ENCODE measurements at regions not wholly inside any gene's neighbourhood (a gene's known extent, or its start where the extent isn't known, plus 50 kb on each side); places are given as distances from the start of the nearest gene placed in this dataset.
"Not testable (repeated sequence)": the region's sequence is repeated elsewhere in the genome, so short reads cannot be mapped to it uniquely, and the experiment has no call there.

GRCh38 chr3:87503900-87504498 is 227.6 kb upstream of the POU1F1 start:
- DNase-seq (ENCODE audit: low spot score) (peak; percentile 54), FAIRE-seq (no peak)

GRCh38 chr3:87501076-87501475 is 224.7 kb upstream of the POU1F1 start:
- no peak for DNase-seq (ENCODE audit: low spot score)
- FAIRE-seq: no peak

- no peak for DNase-seq (ENCODE audit: low spot score)
- FAIRE-seq: no peak
Observed at GRCh38 chr3:87498358-87499080, 222.1 kb upstream of the POU1F1 start.

DNA sequence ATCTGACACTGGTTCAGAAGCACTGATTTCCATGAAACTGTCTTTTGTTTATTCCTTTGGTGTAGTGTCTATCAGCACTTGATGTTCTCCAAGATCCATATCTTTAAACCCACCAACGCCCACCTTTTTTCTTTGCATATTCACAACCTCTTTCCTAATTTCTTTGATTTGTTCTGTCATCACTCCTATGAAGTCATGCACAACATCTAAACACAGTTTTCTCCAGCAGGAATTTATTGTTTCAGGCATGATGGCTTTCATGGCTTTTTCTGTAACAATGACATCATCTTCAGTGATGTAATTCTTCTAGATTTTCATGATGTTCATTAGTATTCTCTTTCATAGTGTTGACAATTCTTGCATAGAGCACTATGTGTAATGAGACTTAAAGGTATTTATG is 219.6 kb upstream of the POU1F1 start:
- DNase-seq (ENCODE audit: low spot score) (no peak), FAIRE-seq (no peak)

DNA sequence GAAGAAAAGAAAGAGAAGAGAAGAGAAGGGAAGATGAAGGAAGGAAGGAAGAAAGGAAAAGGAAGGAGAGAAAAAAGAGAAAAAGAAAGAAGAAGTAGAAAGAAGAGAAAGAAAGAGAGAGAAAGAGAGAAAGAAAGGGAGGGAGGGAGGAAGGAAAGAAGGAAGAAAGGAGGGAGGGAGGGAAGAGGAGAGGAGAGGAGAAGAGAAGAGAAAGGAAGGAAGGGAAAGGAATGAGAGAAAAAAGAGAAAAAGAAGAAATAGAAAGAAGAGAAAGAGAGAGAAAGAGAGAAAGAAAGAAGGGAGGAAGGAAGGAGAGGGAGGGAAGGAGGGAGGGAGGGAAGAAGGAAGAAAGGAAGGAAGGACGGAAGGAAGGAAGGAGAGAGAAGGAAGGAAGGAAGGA is 217.9 kb upstream of the POU1F1 start:
- FAIRE-seq: no peak

DNA sequence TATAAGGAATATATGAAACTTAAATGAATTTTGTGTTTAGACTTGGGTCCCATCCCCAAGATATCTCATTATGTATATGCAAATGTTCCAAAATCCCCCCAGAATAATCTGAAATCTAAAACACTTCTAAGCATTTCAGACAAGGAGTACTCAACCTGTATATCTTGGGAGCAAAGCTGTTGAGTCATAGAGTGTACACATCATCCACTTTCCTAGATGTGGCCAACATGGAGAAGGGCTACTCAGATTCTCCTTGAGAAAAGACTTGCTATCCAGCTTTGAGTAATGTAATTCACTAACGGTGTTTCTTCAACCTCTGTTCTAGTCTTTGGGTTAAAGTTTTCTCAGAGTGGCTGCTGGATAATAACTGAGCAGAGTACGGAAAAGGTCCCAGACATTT is 215.5 kb upstream of the POU1F1 start:
- FAIRE-seq (no peak), DNase-seq (ENCODE audit: low spot score) (no peak)

More for the DNA sequence above, 217.9 kb upstream of the POU1F1 start:
- no peak for DNase-seq (ENCODE audit: low spot score)

GRCh38 chr3:87489892-87490291 is 213.5 kb upstream of the POU1F1 start:
- DNase-seq (ENCODE audit: low spot score) (no peak), FAIRE-seq (no peak)

- no peak for DNase-seq (ENCODE audit: low spot score)
- FAIRE-seq: no peak
Observed at GRCh38 chr3:87488765-87489164, 212.4 kb upstream of the POU1F1 start.

GRCh38 chr3:87486635-87487034 is 210.3 kb upstream of the POU1F1 start:
- DNase-seq (ENCODE audit: low spot score); FAIRE-seq: not testable (repeated sequence)

GRCh38 chr3:87486115-87486514 is 209.7 kb upstream of the POU1F1 start:
- no peak for DNase-seq (ENCODE audit: low spot score)
- no peak for FAIRE-seq

- DNase-seq (ENCODE audit: low spot score): no peak
Observed at GRCh38 chr3:87478716-87479115, 202.3 kb upstream of the POU1F1 start.

GRCh38 chr3:87473944-87474343 is 197.6 kb upstream of the POU1F1 start:
- no peak for DNase-seq (ENCODE audit: low spot score)
- no peak for FAIRE-seq

More at GRCh38 chr3:87478716-87479115, 202.3 kb upstream of the POU1F1 start:
- no peak for FAIRE-seq

DNA sequence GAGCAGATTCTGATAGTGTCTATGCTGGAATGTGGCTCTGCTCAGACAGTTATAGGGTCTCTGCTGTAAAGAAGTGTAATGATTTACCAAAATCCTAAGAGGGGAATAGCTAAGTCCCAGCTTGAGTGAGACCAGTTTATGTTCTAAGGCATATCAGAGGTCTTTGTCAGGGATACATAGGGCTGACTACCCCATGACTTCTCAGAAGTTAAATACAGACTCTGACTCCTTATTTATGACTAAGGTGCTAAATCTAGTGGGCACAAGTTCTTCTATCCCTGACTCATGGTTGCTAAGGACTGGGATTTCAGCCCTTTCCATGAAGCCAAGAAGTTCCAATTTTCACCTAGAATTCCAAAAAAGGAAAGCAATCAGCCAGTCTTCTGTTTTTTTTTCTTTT is 192.6 kb upstream of the POU1F1 start:
- FAIRE-seq (no peak), DNase-seq (ENCODE audit: low spot score) (no peak)

GRCh38 chr3:87468235-87468634 is 191.9 kb upstream of the POU1F1 start:
- FAIRE-seq (no peak), DNase-seq (ENCODE audit: low spot score) (no peak)

DNA sequence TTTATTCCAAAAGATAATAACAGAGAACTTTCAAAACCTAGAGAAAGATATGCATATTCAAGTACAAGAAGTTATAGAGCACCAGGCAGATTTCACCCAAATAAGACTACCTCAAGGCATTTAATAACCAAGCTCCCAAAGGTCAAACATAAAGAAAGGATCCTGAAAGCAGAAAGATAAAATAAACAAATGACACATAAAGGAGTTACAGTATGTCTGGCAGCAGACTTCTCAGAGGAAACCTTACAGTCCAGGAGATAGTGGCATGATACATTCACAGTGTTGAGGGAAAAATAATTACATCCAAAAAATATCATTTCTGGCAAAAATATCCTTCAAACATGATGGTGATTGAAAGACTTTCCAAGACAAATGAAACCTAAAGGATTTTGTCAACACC is 185.8 kb upstream of the POU1F1 start:
- FAIRE-seq (no peak), DNase-seq (ENCODE audit: low spot score) (no peak)

GRCh38 chr3:87461443-87461842 is 185.1 kb upstream of the POU1F1 start:
- no peak for DNase-seq (ENCODE audit: low spot score)
- FAIRE-seq: no peak

GRCh38 chr3:87461036-87461435 is 184.7 kb upstream of the POU1F1 start:
- DNase-seq (ENCODE audit: low spot score) (no peak), FAIRE-seq (no peak)

DNA sequence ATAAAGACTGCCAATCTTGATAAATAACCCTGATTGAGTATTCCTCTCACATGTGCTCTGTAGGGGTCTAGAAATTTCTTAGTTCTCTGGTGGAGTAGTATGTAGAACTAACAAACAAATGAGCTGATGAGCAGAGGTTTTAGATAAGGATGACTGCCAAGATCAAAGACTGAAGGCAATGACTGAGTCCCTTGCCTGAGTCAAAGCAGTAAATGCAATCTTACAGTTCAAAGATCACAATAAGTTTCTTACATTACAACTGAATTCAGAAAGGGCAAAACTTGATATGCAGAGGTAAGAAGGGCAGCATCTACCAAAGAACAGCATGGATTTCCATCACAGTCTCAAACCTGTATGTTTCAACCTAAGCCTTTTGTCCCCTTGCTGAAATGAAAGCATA is 172.2 kb upstream of the POU1F1 start:
- no peak for DNase-seq (ENCODE audit: low spot score)
- no peak for FAIRE-seq

DNA sequence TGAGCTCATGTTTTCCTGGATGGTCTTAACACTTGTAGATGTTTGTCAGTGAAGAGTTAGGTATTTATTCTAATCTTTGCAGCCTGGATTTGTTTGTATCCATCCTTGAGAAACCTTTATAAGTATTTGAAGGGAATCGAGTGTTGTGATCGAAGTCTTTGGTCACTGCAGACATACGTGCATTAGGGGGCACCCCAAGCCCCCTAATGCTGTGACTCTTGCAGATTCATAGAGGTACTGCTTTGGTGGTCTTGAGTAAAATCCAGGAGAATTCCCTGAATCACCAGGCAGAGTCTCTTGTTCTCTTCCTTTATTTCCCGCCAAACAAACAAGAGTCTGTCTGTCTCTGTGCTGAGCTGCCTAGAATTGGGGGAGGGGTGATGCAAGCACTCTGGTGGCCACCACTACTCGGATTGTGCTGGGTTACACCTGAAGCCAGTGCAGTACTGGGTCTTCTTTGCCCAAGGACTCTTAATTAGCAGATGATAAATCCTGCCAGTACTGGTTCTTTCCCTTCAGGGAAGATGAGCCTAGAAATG is 170.5 kb upstream of the POU1F1 start:
- DNase-seq (ENCODE audit: low spot score): no peak
- FAIRE-seq: no peak

DNA sequence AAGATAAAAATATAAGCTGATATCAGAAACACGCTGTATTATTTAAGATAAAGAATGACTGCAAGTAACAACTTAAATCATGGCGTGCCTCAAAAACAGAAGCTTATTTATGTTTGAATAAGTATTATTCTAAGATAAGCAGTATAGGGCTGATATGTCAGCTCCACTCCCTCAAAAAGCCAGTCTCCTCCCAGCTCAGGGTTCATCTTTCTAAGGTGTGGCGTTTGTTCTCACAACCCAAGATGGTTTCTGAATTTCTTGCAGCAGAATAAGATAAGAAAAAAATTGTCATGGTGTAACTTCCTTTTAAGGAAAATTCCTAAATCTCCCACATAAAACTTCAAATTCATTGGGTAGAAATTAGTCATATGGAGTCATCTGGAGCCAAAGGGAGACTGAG is 166.1 kb upstream of the POU1F1 start:
- DNase-seq (ENCODE audit: low spot score): no peak
- no peak for FAIRE-seq

GRCh38 chr3:87437765-87438164 is 161.4 kb upstream of the POU1F1 start:
- DNase-seq (ENCODE audit: low spot score): peak; percentile 6
- FAIRE-seq: no peak

- peak; percentile 88 for FAIRE-seq
- no peak for DNase-seq (ENCODE audit: low spot score)
Observed at GRCh38 chr3:87436781-87437543, 160.6 kb upstream of the POU1F1 start.
